SK-N-SH (cell line): ENCODE measurements at regions not wholly inside any gene's neighbourhood (a gene's known extent, or its start where the extent isn't known, plus 50 kb on each side); places are given as distances from the start of the nearest gene placed in this dataset.

Experiments used
- CTCF ChIP-seq: fragments of 200-600 bp; sonication (generic); IDR thresholded peaks from 2 replicates; pipeline ENCODE4 v1.6.1; 2017; ENCODE audit warnings: antibody characterized with exemption, mild to moderate bottlenecking, moderate library complexity
- EP300 ChIP-seq, 2 experiments: IDR thresholded peaks; 2 replicates each; pipeline versions ENCODE4 v1.4.0 to v1.6.1; 2012; ENCODE audit warnings: borderline replicate concordance in 1 of 2, low read depth in 1 of 2, low read length in 1 of 2
- GABPA ChIP-seq: IDR thresholded peaks from 2 replicates; pipeline ENCODE4 v1.4.0; 2012; ENCODE audit warnings: low read depth, mild to moderate bottlenecking
- GATA2 ChIP-seq: sonication (generic); formaldehyde crosslinking; IDR thresholded peaks from 2 replicates; pipeline ENCODE4 v1.5.0; 2020; ENCODE audit warnings: mild to moderate bottlenecking, missing genetic modification reagents
- JUND ChIP-seq: IDR thresholded peaks from 2 replicates; pipeline ENCODE4 v1.4.0; 2012
- NRF1 ChIP-seq: IDR thresholded peaks from 2 replicates; pipeline ENCODE4 v1.6.1; 2012; ENCODE audit warnings: low read depth, mild to moderate bottlenecking, low read length
- POLR2AphosphoS5 ChIP-seq: IDR thresholded peaks from 2 replicates; pipeline ENCODE4 v1.6.1; 2012; ENCODE audit warnings: low read depth, low read length
- REST ChIP-seq: IDR thresholded peaks from 2 replicates; pipeline ENCODE4 v1.6.1; 2012; ENCODE audit warnings: mild to moderate bottlenecking, low read depth, low read length, moderate library complexity
- RFX5 ChIP-seq: IDR thresholded peaks from 2 replicates; pipeline ENCODE4 v1.6.1; 2012; ENCODE audit warnings: mild to moderate bottlenecking, improper control_type of control experiment, low read length
- RXRA ChIP-seq: IDR thresholded peaks from 2 replicates; pipeline ENCODE4 v1.4.0; 2012; ENCODE audit warnings: low read depth, mild to moderate bottlenecking, borderline replicate concordance
- TEAD4 ChIP-seq: IDR thresholded peaks from 2 replicates; pipeline ENCODE4 v1.4.0; 2012; ENCODE audit warnings: mild to moderate bottlenecking, borderline replicate concordance; ENCODE audit not compliant: insufficient read depth
- USF2 ChIP-seq: fragments of 150-350 bp; IDR thresholded peaks from 2 replicates; pipeline ENCODE4 v1.6.1; 2017; ENCODE audit warnings: antibody characterized with exemption, low read length, low read depth, borderline replicate concordance

GRCh38 chr13:85366759-85367417, 432.3 kb downstream of the SLITRK6 start:
- TF ChIP-seq GATA2 (CRISPR knock-in tag) (no peak), CTCF (no peak), NRF1 (no peak), REST (no peak), TEAD4 (no peak), RXRA (no peak), USF2 (no peak), POLR2AphosphoS5 (no peak), JUND (no peak), RFX5 (no peak), EP300 (IDR thresholded peaks at IDR 0.05; ENCODE audit: borderline replicate concordance in 1 of 2, low read depth in 1 of 2, low read length in 1 of 2) (no peak), GABPA (no peak)
